ENCODE measurements at regions not wholly inside any gene's neighbourhood (a gene's known extent, or its start where the extent isn't known, plus 50 kb on each side); places are given as distances from the start of the nearest gene placed in this dataset.
"Not testable (repeated sequence)": the region's sequence is repeated elsewhere in the genome, so short reads cannot be mapped to it uniquely, and the experiment has no call there.

GRCh38 chr1:189644156-189644555 lies 833.5 kb downstream of the BRINP3 start:
- DNase-seq = not testable (repeated sequence)

GRCh38 chr1:189644970-189645369 lies 832.7 kb downstream of the BRINP3 start:
- no peak for DNase-seq

DNA sequence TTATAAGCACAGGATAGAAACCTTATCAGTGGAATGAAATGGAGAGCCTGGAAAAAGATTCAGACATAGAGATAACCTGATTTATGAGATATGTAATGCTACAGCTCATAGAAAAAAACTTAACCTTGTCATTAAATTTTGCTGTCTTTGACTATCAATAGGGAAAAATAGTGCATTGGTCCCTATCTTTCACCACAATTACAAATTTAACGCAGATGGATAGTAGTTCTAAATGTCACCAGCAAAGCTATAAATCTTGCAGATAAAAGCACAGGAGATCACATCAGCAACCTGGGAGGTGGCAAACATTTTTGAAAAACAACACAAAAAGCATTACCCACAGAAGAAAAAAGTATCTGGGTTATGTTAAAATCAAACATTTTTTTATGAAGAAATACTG lies 831.6 kb downstream of the BRINP3 start:
- no peak for DNase-seq

DNA sequence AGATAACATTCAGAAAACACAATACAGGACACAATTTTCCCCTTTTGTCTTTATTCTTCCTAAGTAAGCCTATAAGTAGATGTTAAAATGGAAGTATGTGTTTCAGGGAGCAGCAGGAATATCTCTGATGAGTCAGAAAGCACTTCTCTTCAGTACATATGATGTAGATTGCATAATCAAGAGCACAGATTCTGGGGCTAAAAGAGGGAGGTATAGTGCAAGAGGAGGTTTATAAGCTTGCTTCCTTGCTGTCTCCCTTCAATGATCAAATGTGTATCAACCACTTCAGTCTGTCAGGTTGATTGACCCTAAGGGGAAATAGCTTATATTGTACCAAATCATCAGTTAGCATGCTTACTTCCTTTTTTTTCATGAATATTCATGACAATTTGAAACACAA lies 822.8 kb downstream of the BRINP3 start:
- DNase-seq = no peak

GRCh38 chr1:189656628-189657530 lies 820.8 kb downstream of the BRINP3 start:
- DNase-seq = no peak

GRCh38 chr1:189657715-189658114 lies 819.9 kb downstream of the BRINP3 start:
- no peak for DNase-seq

- DNase-seq = no peak
Measured at GRCh38 chr1:189658381-189658780, 819.3 kb downstream of the BRINP3 start.

- DNase-seq = no peak
Measured at GRCh38 chr1:189659731-189660130, 817.9 kb downstream of the BRINP3 start.

GRCh38 chr1:189662190-189662589 lies 815.5 kb downstream of the BRINP3 start:
- no peak for DNase-seq

- DNase-seq = peak; percentile 58
Measured at GRCh38 chr1:189669846-189670245, 807.8 kb downstream of the BRINP3 start.

DNA sequence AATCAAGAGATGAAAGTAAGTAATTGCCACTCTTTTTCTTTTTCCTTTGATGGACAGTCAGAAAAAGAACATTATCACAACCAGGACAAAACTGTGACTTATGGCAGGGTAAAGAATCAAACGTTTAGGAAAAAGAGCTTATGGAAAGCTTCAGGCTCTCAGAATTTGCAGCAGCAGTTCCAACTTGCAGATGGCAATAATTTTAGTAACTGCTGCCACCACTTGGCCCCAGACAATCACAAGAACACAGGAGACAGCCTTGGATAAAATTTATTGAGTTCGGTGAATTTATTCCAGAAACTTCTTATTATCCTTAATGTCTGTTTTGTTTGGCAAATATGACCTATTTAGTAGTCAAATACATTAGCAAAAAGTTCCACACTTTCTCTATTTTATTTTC lies 804.4 kb downstream of the BRINP3 start:
- DNase-seq = no peak

- DNase-seq = no peak
Measured at GRCh38 chr1:189675712-189676244, 801.9 kb downstream of the BRINP3 start.

DNA sequence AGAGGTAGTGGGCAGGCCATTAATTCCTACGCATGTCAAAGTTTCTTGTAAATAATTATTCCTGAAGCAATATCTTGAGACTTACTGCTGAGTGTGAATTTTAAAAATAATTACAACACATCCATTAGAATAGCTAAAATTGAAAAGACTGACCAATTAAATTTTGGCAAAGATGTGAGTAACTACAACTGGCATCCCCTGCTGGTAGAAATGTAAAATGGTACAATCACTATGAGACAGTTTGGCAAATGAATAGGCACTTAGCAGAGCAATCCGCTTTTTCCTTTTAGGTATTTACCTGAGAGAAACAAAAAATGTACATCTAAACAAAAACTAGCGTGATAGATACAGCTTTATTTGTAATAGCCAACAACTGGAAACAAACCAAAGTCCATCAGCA lies 798.9 kb downstream of the BRINP3 start:
- no peak for DNase-seq

- DNase-seq = no peak
Measured at GRCh38 chr1:189681252-189681919, 796.3 kb downstream of the BRINP3 start.

GRCh38 chr1:189682591-189682990 lies 795.1 kb downstream of the BRINP3 start:
- no peak for DNase-seq

- no peak for DNase-seq
Measured at GRCh38 chr1:189686288-189686687, 791.4 kb downstream of the BRINP3 start.

- no peak for DNase-seq
Measured at GRCh38 chr1:189693140-189693539, 784.5 kb downstream of the BRINP3 start.

DNA sequence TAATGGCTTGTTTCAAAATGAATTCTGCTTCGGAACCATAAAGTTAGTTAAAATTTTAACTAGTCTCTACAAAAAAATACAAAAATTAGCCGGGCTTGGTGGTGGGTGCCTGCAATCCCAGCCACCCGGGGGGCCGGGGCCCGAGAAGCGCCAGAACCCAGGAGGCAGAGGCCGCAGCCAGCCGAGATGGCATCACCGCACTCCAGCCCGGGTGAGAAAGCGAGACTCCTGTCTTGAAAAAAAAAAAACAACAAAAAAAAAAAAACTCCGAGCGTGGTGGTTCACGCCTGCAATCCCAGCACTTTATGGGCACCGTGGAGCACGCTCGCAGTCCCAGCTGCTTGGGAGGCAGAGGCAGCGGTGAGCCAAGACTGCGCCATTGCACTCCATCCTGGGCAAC lies 781.4 kb downstream of the BRINP3 start:
- DNase-seq = no peak

- no peak for DNase-seq
Measured at GRCh38 chr1:189697113-189697512, 780.6 kb downstream of the BRINP3 start.

DNA sequence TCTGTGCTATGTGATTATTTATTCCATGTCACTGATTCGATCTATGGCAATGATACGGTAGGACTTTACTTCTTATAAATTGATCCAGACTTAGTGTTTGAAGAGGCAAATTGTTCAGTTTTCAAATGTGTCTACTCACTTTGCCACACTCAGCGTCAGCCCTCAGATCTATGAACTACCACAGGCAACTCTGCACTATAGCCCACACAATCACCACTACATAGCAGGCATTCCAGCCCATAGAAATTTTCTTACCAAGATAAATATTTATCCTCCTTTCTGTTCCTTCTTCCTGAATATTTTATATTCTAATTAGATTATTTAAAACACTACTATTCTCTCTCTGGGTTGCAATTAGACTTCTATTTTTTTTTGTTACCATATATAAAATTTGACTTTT lies 776.1 kb downstream of the BRINP3 start:
- DNase-seq = no peak

DNA sequence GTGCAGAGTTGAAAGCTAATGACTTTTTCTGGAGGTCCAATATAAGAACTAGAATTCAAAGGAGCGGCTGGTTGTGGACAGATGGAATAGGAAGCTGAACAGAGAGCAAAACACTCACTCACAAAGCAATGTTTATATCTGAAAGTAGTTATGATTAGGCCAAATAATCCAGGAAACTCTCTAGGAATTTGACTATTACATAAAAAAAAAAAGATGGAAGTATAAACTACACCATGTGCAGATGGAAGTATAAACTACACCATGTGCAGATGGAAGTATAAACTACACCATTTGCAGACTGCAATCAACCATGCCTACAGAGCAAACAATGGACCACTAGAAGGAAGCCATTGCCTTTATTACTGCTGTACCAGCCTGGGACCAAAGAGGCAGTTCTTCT lies 771.1 kb downstream of the BRINP3 start:
- no peak for DNase-seq

DNA sequence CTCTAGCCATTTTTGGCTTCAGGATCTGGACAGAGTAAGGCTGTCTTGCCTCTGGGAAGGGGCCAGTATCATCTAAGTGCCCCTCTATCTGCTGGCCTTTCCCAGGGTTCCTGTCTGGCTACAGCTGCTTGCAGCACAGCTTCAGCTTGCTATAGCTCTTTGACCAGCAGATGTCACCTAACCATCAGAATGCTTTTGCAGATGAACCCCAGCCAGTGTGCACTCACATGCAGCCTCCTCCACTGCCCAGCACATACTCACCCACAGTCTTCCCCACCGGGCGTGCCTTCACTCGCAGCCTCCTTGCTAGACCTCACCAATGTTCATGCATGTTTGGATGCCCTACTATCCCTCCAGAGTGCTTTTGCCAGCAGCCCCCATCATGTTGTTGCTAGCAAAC lies 769.0 kb downstream of the BRINP3 start:
- no peak for DNase-seq

DNA sequence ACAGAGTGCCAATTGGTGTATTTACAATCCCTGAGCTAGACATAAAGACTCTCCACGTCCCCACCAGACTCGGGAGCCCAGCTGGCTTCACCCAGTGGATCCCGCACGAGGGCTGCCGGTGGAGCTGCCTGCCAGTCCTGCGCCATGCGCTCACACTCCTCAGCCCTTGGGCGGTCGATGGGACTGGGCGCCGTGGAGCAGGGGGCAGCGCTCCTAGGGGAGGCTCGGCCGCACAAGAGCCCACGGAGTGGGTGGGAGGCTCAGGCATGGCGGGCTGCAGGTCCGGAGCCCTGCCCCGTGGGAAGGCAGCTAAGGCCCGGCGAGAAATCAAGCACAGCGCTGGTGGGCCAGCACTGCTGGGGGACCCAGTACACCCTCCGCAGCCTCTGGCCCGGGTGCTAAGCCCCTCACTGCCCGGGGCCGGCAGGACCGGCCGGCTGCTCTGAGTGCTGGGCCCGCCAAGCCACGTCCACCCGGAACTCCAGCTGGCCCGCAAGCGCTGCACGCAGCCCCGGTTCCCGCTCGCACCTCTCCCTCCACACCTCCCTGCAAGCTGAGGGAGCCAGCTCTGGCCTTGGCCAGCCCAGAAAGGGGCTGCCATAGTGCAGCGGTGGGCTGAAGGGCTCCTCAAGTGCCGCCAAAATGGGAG lies 759.4 kb downstream of the BRINP3 start:
- not testable (repeated sequence) for DNase-seq

- no peak for DNase-seq
Measured at GRCh38 chr1:189726806-189727205, 750.9 kb downstream of the BRINP3 start.

Data from amniotic stem cell (primary cell).